ENCODE measurements at regions not wholly inside any gene's neighbourhood (a gene's known extent, or its start where the extent isn't known, plus 50 kb on each side); places are given as distances from the start of the nearest gene placed in this dataset.

DNA sequence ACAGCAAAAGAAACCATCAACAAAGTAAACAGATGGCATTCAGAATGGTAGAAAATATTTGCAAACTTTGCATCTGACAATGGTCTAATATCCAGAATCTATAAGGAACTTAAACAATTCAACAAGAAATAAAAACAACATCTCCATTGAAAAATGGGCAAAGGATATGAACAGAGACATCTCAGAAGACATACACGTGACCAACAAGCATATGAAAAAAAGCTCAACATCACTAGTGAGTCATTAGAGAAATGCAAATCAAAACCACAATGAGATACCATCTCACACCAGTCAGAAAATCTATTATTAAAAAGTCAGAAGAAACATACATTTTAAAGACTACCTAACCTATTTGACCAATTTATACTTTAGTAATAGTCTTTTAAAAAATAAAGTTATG lies 571.3 kb upstream of the NRG3 start:
- Histone ChIP-seq H3K4me1 (no peaks in the 10 kb centered on the region), H3K27ac (no peak overlapping the region), H3K36me3 (no peaks in the 10 kb centered on the region), H3K27me3 (no peaks in the 10 kb centered on the region), H3K9me3 (no peaks in the 10 kb centered on the region), H3K4me3 (no peak overlapping the region)
- ATAC-seq = no peak
- intact Hi-C loops (cut with DNase I; ENCODE audit: low total_unique reads) (no loop called here), in situ Hi-C loops (cut with MboI; ENCODE audit: low sequenced_read_pairs in 4 of 4) (no loop called here)
- TF ChIP-seq, protein P1, sequence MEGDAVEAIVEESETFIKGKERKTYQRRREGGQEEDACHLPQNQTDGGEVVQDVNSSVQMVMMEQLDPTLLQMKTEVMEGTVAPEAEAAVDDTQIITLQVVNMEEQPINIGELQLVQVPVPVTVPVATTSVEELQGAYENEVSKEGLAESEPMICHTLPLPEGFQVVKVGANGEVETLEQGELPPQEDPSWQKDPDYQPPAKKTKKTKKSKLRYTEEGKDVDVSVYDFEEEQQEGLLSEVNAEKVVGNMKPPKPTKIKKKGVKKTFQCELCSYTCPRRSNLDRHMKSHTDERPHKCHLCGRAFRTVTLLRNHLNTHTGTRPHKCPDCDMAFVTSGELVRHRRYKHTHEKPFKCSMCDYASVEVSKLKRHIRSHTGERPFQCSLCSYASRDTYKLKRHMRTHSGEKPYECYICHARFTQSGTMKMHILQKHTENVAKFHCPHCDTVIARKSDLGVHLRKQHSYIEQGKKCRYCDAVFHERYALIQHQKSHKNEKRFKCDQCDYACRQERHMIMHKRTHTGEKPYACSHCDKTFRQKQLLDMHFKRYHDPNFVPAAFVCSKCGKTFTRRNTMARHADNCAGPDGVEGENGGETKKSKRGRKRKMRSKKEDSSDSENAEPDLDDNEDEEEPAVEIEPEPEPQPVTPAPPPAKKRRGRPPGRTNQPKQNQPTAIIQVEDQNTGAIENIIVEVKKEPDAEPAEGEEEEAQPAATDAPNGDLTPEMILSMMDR (IDR thresholded peaks at IDR 0.05 in 4 of 5, conservative IDR thresholded peaks at IDR 0.05 in 1 of 5) = no peak
- TF ChIP-seq POLR2A (IDR thresholded peaks at IDR 0.05) = no peak
- no peak for DNase-seq

DNA sequence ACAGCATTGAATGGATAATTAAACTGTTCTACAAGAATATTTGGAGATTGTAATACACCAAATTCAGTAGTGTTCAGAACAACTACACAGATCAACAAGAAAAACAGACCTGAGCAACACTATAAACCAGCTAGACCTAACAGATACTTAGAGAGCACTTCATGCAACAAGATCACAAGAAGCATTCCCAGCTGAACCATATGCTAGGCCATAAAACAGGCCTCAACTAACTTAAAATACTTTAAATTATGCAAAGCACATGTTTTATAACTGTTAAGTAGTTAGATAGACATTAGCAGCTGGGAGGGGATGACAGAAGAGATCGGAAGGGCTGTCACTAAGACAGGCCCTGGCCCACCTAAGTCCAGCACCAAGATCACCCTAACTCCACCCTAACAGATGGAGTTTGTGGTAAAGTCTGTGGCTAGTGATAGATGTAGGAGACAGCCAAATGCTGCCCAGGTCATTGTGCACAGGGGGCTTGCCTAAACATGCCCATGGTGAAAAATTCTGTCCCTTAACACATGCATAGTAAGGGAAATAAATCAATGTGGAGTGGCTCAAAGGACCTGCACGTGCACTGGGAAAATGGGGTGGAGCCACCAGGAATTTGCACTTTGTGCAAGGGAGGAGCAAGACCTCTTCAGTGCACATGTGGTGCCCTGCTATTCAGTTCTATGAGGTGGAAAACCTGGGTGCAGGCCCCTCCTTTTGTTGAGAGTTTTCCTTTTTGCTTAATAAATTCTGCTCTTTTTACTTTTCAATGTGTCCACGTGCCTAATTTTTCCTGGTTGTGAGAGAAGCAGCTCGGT lies 567.8 kb upstream of the NRG3 start:
- intact Hi-C loops (cut with DNase I; ENCODE audit: low total_unique reads) (no loop called here), in situ Hi-C loops (cut with MboI; ENCODE audit: low sequenced_read_pairs in 4 of 4) (no loop called here)
- H3K9me3 ChIP-seq = no peaks in the 10 kb centered on the region
- H3K4me1 ChIP-seq = no peaks in the 10 kb centered on the region
- DNase-seq (no peak), ATAC-seq (no peak)
- no peak for TF ChIP-seq POLR2A (IDR thresholded peaks at IDR 0.05)
- TF ChIP-seq, protein P1 (IDR thresholded peaks at IDR 0.05 in 4 of 5, conservative IDR thresholded peaks at IDR 0.05 in 1 of 5) = no peak
- H3K27me3 ChIP-seq = no peaks in the 10 kb centered on the region
- H3K36me3 ChIP-seq = no peaks in the 10 kb centered on the region
- no peak overlapping the region for H3K27ac ChIP-seq
- no peak overlapping the region for H3K4me3 ChIP-seq

DNA sequence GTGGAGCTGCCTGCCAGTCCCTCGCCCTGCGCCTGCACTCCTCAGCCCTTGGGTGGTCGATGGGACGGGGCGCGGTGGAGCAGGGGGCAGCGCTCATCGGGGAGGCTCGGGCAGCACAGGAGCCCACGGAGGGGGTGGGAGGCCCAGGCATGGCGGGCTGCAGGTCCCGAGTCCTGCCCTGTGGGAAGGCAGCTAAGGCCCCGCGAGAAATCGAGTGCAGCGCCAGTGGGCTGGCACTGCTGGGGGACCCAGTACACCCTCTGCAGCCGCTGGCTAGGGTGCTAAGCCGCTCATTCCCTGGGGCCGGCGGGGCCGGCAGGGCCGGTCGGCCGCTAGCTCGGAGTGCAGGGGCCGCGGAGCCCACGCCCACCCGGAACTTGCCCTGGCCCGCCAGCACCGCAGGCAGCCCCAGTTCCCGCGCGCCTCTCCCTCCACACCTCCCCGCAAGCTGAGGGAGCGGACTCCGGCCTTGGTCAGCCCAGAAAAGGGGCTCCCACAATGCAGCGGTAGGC lies 565.9 kb upstream of the NRG3 start:
- in situ Hi-C loops (cut with MboI; ENCODE audit: low sequenced_read_pairs in 4 of 4) = no loop called here
- ATAC-seq (no peak), DNase-seq (no peak)
- Histone ChIP-seq H3K9me3 (no peaks in the 10 kb centered on the region), H3K4me3 (no peak overlapping the region), H3K27me3 (no peaks in the 10 kb centered on the region), H3K4me1 (no peaks in the 10 kb centered on the region), H3K36me3 (no peaks in the 10 kb centered on the region), H3K27ac (no peak overlapping the region)
- TF ChIP-seq POLR2A (IDR thresholded peaks at IDR 0.05) = no peak
- TF ChIP-seq, protein P1 (IDR thresholded peaks at IDR 0.05 in 4 of 5, conservative IDR thresholded peaks at IDR 0.05 in 1 of 5) = no peak
- intact Hi-C loops (cut with DNase I; ENCODE audit: low total_unique reads) = no loop called here

DNA sequence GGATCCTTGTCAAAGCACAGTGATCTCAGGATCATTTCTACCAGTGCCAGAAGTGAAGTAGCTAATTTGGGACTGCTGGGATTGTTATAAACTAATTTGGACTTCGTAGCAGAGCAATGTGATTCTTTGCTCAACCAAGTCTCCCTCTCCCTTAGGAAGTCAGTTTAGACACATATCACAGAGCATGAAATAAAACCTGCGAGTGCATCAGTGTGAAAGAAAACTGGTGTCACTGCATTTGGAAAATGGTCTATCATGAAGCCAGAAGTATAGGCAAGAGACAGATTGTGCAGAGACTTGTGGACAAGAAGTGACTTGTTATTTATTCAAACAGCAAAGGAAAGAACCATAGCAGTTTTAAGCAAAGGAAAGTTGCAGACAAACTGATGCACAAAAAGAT lies 560.5 kb upstream of the NRG3 start:
- intact Hi-C loops (cut with DNase I; ENCODE audit: low total_unique reads) = no loop called here
- H3K36me3 ChIP-seq = no peaks in the 10 kb centered on the region
- H3K9me3 ChIP-seq = no peaks in the 10 kb centered on the region
- no peak for DNase-seq
- ATAC-seq = no peak
- no peak for TF ChIP-seq POLR2A (IDR thresholded peaks at IDR 0.05)
- TF ChIP-seq, protein P1 (IDR thresholded peaks at IDR 0.05 in 4 of 5, conservative IDR thresholded peaks at IDR 0.05 in 1 of 5) = no peak
- no peak overlapping the region for H3K27ac ChIP-seq
- no peaks in the 10 kb centered on the region for H3K27me3 ChIP-seq
- no peak overlapping the region for H3K4me3 ChIP-seq
- in situ Hi-C loops (cut with MboI; ENCODE audit: low sequenced_read_pairs in 4 of 4) = no loop called here
- no peaks in the 10 kb centered on the region for H3K4me1 ChIP-seq
